K562 (cell line): ENCODE measurements at regions not wholly inside any gene's neighbourhood (a gene's known extent, or its start where the extent isn't known, plus 50 kb on each side); places are given as distances from the start of the nearest gene placed in this dataset.

Source experiments
- ATAC-seq: fragments of 200-7000 bp; cut with Tn5 transposase; 3 replicates; pipeline ENCODE4 v1.9.1; 2020; ENCODE audit warnings: moderate library complexity
- BruUV-seq: library from RNA; stranded (reverse); fragments of 400-500 nt; replicated peaks from 2 replicates; lab custom pipeline; 2021; lab: Mats Ljungman, UMichigan
- CTCF ChIA-PET: fragments of 300-600 bp; formaldehyde crosslinking; extraction: SDS; loops from one replicate; lab custom pipeline; 2021; ENCODE audit warnings: low intra/inter-chr PET ratio; lab: Yijun Ruan, JAX
- POLR2A ChIA-PET: fragments of 300-600, 350-650 bp; sonication (Branson Sonifier 250); formaldehyde crosslinking; extraction: SDS; loops from one replicate; lab custom pipeline; 2021; ENCODE audit warnings: antibody characterized with exemption, inconsistent platforms; lab: Yijun Ruan, JAX
- DNase-seq, 4 experiments: peaks; one replicate each; pipeline versions ENCODE4 v3.0.0 to v3.0.0-alpha.2; 2011 to 2018; ENCODE audit warnings: low spot score in 3 of 4, mixed read lengths in 3 of 4; ENCODE audit errors: extremely low read depth in 1 of 4
- FAIRE-seq: peaks from 2 replicates; lab custom pipeline; 2011; peaks lifted over from hg19 to GRCh38; lab: Jason Lieb, UNC
- H2AFZ ChIP-seq: 2 replicates; pipeline ENCODE4 v1.6.0; 2011; ENCODE audit warnings: low read depth, low read length, control low read depth, inconsistent platforms
- H3K27ac ChIP-seq: fragments of 200-600 bp; 3 replicates; pipeline ENCODE4 v1.8.0; 2011; ENCODE audit warnings: low read depth, mild to moderate bottlenecking, control low read depth, inconsistent platforms, low read length, moderate library complexity, mixed read lengths; ENCODE audit errors: extremely low read depth
- H3K27me3 ChIP-seq, 2 experiments: fragments of 300-600 bp in 1 of 2; 2 replicates in 1 of 2; 3 replicates in 1 of 2; pipeline versions ENCODE4 v1.6.0 to v1.8.0; 2011; ENCODE audit warnings: inconsistent platforms in 2 of 2, low read length in 2 of 2, mild to moderate bottlenecking in 1 of 2, mixed read lengths in 1 of 2, moderate library complexity in 1 of 2; ENCODE audit not compliant: control insufficient read depth in 2 of 2, insufficient read depth in 2 of 2
- H3K36me3 ChIP-seq: fragments of 300-600 bp; 3 replicates; pipeline ENCODE4 v1.8.0; 2011; ENCODE audit warnings: mild to moderate bottlenecking, low read length, inconsistent platforms; ENCODE audit not compliant: control insufficient read depth, insufficient read depth
- H3K4me1 ChIP-seq, 2 experiments: fragments of 200-600 bp in 1 of 2; replicated peaks in 1 of 2; 2 replicates in 1 of 2; 3 replicates in 1 of 2; pipeline versions ENCODE4 v1.5.1 to v1.8.0; 2011; ENCODE audit warnings: inconsistent platforms in 2 of 2, low read length in 2 of 2, mild to moderate bottlenecking in 1 of 2, mixed read lengths in 1 of 2, moderate library complexity in 1 of 2; ENCODE audit not compliant: control insufficient read depth in 2 of 2, insufficient read depth in 2 of 2
- H3K4me2 ChIP-seq: 2 replicates; pipeline ENCODE4 v1.6.1; 2011; ENCODE audit warnings: low read length, control low read depth, inconsistent platforms, mixed read lengths; ENCODE audit not compliant: insufficient read depth
- H3K4me3 ChIP-seq: fragments of 200-600 bp; sonication (generic), shearing (Covaris generic); 2 replicates; pipeline ENCODE4 v1.5.1; 2016; ENCODE audit warnings: control low read depth, inconsistent platforms
- H3K79me2 ChIP-seq: fragments of 200-600 bp; 3 replicates; pipeline ENCODE4 v1.8.0; 2011; ENCODE audit warnings: low read length, inconsistent platforms; ENCODE audit not compliant: control insufficient read depth, insufficient read depth
- H3K9ac ChIP-seq, 2 experiments: 2 replicates each; pipeline versions ENCODE4 v1.6.0 to v1.6.1; 2011; ENCODE audit warnings: low read depth in 2 of 2, low read length in 2 of 2, control low read depth in 1 of 2, inconsistent platforms in 1 of 2, mild to moderate bottlenecking in 1 of 2, mixed read lengths in 1 of 2; ENCODE audit not compliant: insufficient read depth in 1 of 2
- H3K9me1 ChIP-seq: one replicate; pipeline ENCODE4 v1.6.0; 2011; ENCODE audit warnings: inconsistent platforms, mild to moderate bottlenecking, low read length, moderate library complexity; ENCODE audit not compliant: control insufficient read depth, insufficient read depth
- H3K9me3 ChIP-seq: replicated peaks from 2 replicates; pipeline ENCODE4 v1.5.1; 2011; ENCODE audit warnings: low read depth, low read length, inconsistent platforms; ENCODE audit not compliant: control insufficient read depth, insufficient read depth
- H4K20me1 ChIP-seq: replicated peaks from 2 replicates; pipeline ENCODE4 v1.6.1; 2011; ENCODE audit warnings: low read length, inconsistent platforms, mixed read lengths; ENCODE audit not compliant: control insufficient read depth, insufficient read depth
- BCOR ChIP-seq: fragments of 450-650 bp; IDR thresholded peaks from 2 replicates; pipeline ENCODE4 v1.6.1; 2016
- DMBX1 ChIP-seq: fragments of 250-450 bp; sonication (Bioruptor Pico); IDR thresholded peaks from 2 replicates; pipeline ENCODE4 v1.8.0; 2022; ENCODE audit warnings: inconsistent platforms, mild to moderate bottlenecking, moderate library complexity, borderline replicate concordance
- MEIS2 ChIP-seq: fragments of 450-650 bp; IDR thresholded peaks from 2 replicates; pipeline ENCODE4 v1.6.1; 2014; ENCODE audit warnings: mild to moderate bottlenecking; ENCODE audit not compliant: partially characterized antibody
- NR2C1 ChIP-seq, 2 experiments: fragments of 450-650 bp; IDR thresholded peaks; 2 replicates each; pipeline ENCODE4 v1.6.1; 2017; ENCODE audit warnings: mild to moderate bottlenecking in 2 of 2, antibody characterized with exemption in 1 of 2, inconsistent platforms in 1 of 2, missing compliant biosample characterization in 1 of 2, missing genetic modification characterization in 1 of 2
- TRIM28 ChIP-seq: fragments of 450-650 bp; IDR thresholded peaks from 2 replicates; pipeline ENCODE4 v1.6.1; 2017
- ZFP1 ChIP-seq: fragments of 450-650 bp; formaldehyde crosslinking; IDR thresholded peaks from 2 replicates; pipeline ENCODE4 v1.4.0; 2020; ENCODE audit warnings: mild to moderate bottlenecking, mixed read lengths
- whole genome bisulfite sequencing: fragments of 100-300 bp; shearing (Covaris generic); methylation state at CpG from one replicate; pipeline ENCODE4 v1.1.6; 2016; ENCODE audit warnings: low coverage, mixed read lengths; ENCODE audit not compliant: insufficient coverage; ENCODE audit errors: missing lambda C conversion rate; 5-methylcytosine and 5-hydroxymethylcytosine counted together
- in situ Hi-C: fragments of 300-500 bp; cut with MboI; formaldehyde crosslinking; loops from 4 replicates; pipeline ENCODE4 v1.15.0; 2018; ENCODE audit warnings: inconsistent platforms, mixed read lengths
- intact Hi-C: fragments of 100-400 bp; cut with micrococcal nuclease; formaldehyde crosslinking; loops from 2 replicates; pipeline ENCODE4 v1.14.2; 2022
- TF ChIP-seq, protein P1 (sequence below), 2 experiments: fragments of 200-800 bp in 1 of 2; sonication (Bioruptor generic) in 1 of 2; sonication (generic) in 1 of 2; formaldehyde crosslinking in 1 of 2; IDR thresholded peaks in 1 of 2; conservative IDR thresholded peaks in 1 of 2; 2 replicates each; pipeline versions ENCODE4 v1.5.0 to v1.6.1; 2016 to 2020; ENCODE audit warnings: missing compliant biosample characterization in 1 of 2, missing genetic modification characterization in 1 of 2, missing genetic modification reagents in 1 of 2

DNA sequence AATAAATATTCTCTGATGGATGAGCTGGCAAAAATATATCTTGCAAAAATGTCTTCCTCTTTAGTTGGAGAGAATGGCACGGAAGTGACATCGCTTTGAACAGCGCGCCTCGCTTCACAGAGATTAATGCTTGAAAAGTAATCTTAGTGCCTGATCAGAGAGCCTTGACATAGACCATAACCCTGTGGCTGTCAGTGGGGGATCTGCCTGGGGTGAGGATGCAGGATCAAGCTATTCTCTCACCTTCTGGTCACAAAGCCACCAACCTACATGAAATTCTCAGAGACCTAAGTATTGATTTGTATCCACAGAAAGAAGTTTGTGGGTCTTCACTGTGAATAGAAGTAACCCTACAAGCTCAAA is 492.6 kb downstream of the LMO4 start:
- H3K9ac ChIP-seq: no peak overlapping the region
- intact Hi-C loops (no loop called here), in situ Hi-C loops (no loop called here)
- H3K4me1 ChIP-seq: no peaks in the 10 kb centered on the region
- no peak for DNase-seq
- CTCF ChIA-PET: no interaction called here
- no peak overlapping the region for H3K4me2 ChIP-seq
- H3K36me3 ChIP-seq: no peaks in the 10 kb centered on the region
- FAIRE-seq: no peak
- no peak overlapping the region for H3K27ac ChIP-seq
- H3K27me3 ChIP-seq: no peaks in the 10 kb centered on the region
- BruUV-seq: no TSS peak
- no peaks in the 10 kb centered on the region for H3K9me3 ChIP-seq
- no peak overlapping the region for H2AFZ ChIP-seq
- ATAC-seq: peak; percentile 45; the same call in 1 of the 3 replicates
- TF ChIP-seq ZFP1 (CRISPR knock-in tag) (no peak), BCOR (no peak), MEIS2 (peak; percentile 15), NR2C1 (IDR thresholded peaks at IDR 0.05) (no peak), NR2C1 (tag; IDR thresholded peaks at IDR 0.05) (no peak), TRIM28 (no peak), DMBX1 (peak; percentile 26; the same call in 1 of the 2 replicates)
- TF ChIP-seq, protein P1, sequence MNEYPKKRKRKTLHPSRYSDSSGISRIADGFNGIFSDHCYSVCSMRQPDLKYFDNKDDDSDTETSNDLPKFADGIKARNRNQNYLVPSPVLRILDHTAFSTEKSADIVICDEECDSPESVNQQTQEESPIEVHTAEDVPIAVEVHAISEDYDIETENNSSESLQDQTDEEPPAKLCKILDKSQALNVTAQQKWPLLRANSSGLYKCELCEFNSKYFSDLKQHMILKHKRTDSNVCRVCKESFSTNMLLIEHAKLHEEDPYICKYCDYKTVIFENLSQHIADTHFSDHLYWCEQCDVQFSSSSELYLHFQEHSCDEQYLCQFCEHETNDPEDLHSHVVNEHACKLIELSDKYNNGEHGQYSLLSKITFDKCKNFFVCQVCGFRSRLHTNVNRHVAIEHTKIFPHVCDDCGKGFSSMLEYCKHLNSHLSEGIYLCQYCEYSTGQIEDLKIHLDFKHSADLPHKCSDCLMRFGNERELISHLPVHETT (CRISPR knock-in tag; conservative IDR thresholded peaks at IDR 0.05 in 1 of 2, IDR thresholded peaks at IDR 0.05 in 1 of 2): no peak
- 0% methylated on average over 5 of the region's 5 CpGs for WGBS
- H3K9me1 ChIP-seq: no peaks in the 10 kb centered on the region
- no peaks in the 10 kb centered on the region for H3K79me2 ChIP-seq
- POLR2A ChIA-PET: interaction anchor here (0.5 kb wide), 1 partner anchor 33 kb away, joined by 3 read pairs; no protein-coding TSS in a partner anchor
- H3K4me3 ChIP-seq: no peak overlapping the region
- H4K20me1 ChIP-seq: no peaks in the 10 kb centered on the region
